ENCODE measurements at regions not wholly inside any gene's neighbourhood (a gene's known extent, or its start where the extent isn't known, plus 50 kb on each side); places are given as distances from the start of the nearest gene placed in this dataset.

DNA sequence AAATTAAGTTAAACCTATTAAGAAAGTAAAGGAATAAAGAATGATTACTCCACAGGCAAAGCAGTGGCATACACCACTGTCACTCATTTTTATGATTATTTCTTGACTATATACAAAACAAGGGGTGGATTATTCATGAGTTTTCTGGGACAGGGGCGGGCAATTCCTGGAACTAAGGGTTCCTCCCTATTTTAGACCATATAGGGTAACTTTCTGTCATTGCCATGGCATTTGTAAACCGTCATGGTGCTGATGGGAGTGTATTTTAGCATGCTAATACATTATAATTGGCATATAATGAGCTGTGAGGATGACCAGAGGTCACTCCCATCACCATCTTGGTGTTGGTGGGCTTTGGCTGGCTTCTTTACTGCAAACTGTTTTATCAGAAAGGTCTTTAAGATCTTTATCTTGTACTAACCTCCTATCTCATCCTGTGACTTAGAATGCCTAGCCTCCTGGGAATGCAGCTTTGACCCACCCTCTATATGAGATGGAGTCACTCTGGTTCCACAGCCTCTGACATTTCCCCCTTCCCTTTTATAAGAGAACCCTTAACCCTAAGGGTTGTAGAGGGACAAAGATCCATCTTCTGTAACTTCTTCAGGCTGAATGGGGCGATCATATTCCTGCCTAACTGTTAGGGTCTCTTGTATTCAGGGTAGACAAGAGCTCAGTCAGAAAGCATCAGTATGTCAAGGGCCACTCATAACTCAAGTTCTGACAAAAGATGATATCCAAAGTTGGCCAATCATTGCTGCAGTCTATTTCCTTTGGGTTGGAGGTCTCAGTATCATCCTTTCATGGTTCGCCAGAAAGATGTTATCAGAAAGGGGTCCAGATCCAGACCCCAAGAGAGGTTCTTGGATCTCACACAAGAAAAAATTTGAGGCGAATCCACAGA lies 79.5 kb upstream of the LIPC start:
- no peak overlapping the region for H3K27ac ChIP-seq (replicated peaks in 1 of 4)
- peaks cover 0 to 8% (median 0%) of the 10 kb centered on the region in 4 donors for H3K27me3 ChIP-seq
- no peaks in the 10 kb centered on the region for H3K36me3 ChIP-seq
- TF ChIP-seq POLR2AphosphoS5 (IDR thresholded peaks at IDR 0.05) (no peak), POLR2A (IDR thresholded peaks at IDR 0.05; ENCODE audit: low read depth) (no peak), EP300 (IDR thresholded peaks at IDR 0.05) (no peak), CTCF (IDR thresholded peaks at IDR 0.05) (no peak)
- WGBS, result 97% methylated on average over 5 of the region's 5 CpGs
- intact Hi-C loops (cut with DNase I), result no loop called here
- DNase-seq (ENCODE audit: extremely low spot score), result peak; percentile 14
- no peak overlapping the region for H3K4me3 ChIP-seq
- no peaks in the 10 kb centered on the region for H3K9me3 ChIP-seq
- H3K4me1 ChIP-seq, result no peaks in the 10 kb centered on the region

- no peak overlapping the region for H3K27ac ChIP-seq (replicated peaks in 1 of 4)
- H3K36me3 ChIP-seq, result no peaks in the 10 kb centered on the region
- no peaks in the 10 kb centered on the region for H3K9me3 ChIP-seq
- H3K27me3 ChIP-seq, result peaks cover 0 to 8% (median 0%) of the 10 kb centered on the region in 4 donors
- TF ChIP-seq EP300 (IDR thresholded peaks at IDR 0.05) (no peak), POLR2A (IDR thresholded peaks at IDR 0.05; ENCODE audit: low read depth) (no peak), CTCF (IDR thresholded peaks at IDR 0.05) (no peak), POLR2AphosphoS5 (IDR thresholded peaks at IDR 0.05) (no peak)
- no peaks in the 10 kb centered on the region for H3K4me1 ChIP-seq
- peak; percentile 29 for DNase-seq (ENCODE audit: extremely low spot score)
- H3K4me3 ChIP-seq, result no peak overlapping the region
- intact Hi-C loops (cut with DNase I), result no loop called here
- WGBS, result 89% methylated on average over 9 of the region's 9 CpGs
Observed at GRCh38 chr15:58355382-58355971, 76.3 kb upstream of the LIPC start.

DNA sequence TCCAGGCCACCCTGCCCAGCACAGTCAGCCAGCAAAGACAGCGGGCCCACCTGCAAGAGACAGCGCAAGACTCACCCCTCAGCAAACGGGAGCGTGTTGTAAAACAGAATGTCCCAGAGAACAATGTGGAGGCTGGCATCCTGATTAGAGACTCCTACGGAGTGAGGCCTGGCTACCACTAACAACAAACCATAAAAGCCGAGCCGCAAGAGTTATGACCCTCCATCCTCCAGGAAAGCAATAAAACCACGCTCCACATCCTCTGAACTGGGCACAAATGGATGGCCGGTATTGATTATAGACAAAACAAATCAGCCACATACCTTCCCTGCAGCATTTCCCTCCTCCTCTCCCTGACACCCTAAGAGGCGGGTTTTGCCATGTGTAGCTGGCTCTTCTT lies 75.8 kb upstream of the LIPC start:
- Histone ChIP-seq H3K4me3 (no peak overlapping the region), H3K27me3 (peaks cover 0 to 8% (median 0%) of the 10 kb centered on the region in 4 donors), H3K27ac (replicated peaks in 1 of 4) (no peak overlapping the region), H3K4me1 (peaks cover 0 to 2% (median 2%) of the 10 kb centered on the region in 4 donors), H3K9me3 (no peaks in the 10 kb centered on the region), H3K36me3 (no peaks in the 10 kb centered on the region)
- DNase-seq (ENCODE audit: extremely low spot score), result peak; percentile 42
- intact Hi-C loops (cut with DNase I), result no loop called here
- WGBS, result 95% methylated on average over 9 of the region's 10 CpGs
- TF ChIP-seq POLR2A (IDR thresholded peaks at IDR 0.05; ENCODE audit: low read depth) (no peak), POLR2AphosphoS5 (IDR thresholded peaks at IDR 0.05) (no peak), CTCF (IDR thresholded peaks at IDR 0.05) (no peak), EP300 (IDR thresholded peaks at IDR 0.05) (no peak)

DNA sequence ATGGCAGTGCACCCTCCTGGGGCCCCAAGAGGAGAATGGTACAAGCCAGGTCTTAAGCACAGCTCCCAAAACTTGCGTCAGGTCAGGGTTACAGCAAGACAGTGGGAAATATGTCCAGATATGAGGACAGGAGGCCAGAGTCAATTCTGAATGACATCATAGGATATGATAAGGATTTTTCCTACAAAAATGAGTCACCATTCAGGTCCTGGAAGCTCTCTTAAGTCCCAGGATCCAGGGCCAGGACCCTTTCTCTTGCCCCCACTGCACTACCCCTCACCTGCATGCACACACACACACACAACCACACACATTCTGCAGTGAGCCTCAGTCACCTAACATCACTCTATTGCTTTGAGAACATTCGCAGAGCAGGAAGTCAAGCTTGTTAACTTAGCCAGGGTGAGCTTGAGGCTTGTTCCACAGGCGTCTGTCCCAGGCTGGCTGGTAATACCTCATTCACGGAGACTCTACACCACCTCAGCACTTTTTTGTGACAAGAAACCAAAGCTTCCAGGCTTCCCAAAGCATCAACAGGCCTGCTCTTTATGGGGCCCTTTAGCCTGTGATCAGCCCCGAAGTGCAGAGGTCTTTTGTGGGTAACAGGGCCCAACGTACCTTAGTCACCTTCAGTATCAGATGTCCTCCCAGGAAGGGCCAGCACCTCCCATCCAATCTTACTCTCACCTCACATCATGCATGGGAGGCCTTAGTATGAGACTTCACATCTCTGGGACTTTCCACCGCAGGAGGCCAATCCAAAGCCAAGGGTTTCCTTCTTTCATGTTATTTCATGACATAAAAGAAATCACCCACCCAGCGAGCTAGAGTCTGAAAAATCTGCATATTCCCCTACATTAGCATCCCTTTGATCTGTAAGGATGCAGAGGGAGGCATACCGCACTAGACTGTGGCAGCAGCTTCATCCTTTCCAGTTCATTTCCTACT lies 74.0 kb upstream of the LIPC start:
- intact Hi-C loops (cut with DNase I), result no loop called here
- H3K9me3 ChIP-seq, result no peaks in the 10 kb centered on the region
- DNase-seq (ENCODE audit: extremely low spot score), result peak; percentile 78
- no peak overlapping the region for H3K27ac ChIP-seq (replicated peaks in 1 of 4)
- H3K4me3 ChIP-seq, result no peak overlapping the region
- 88% methylated on average over 9 of the region's 9 CpGs for WGBS
- no peaks in the 10 kb centered on the region for H3K36me3 ChIP-seq
- H3K4me1 ChIP-seq, result peaks cover 1 to 16% (median 9%) of the 10 kb centered on the region in 4 donors
- H3K27me3 ChIP-seq, result peaks cover 0 to 8% (median 0%) of the 10 kb centered on the region in 4 donors
- TF ChIP-seq POLR2A (IDR thresholded peaks at IDR 0.05; ENCODE audit: low read depth), result no peak
- no peak for TF ChIP-seq EP300 (IDR thresholded peaks at IDR 0.05)
- no peak for TF ChIP-seq POLR2AphosphoS5 (IDR thresholded peaks at IDR 0.05)
- TF ChIP-seq CTCF (IDR thresholded peaks at IDR 0.05), result no peak
